ENCODE measurements at regions not wholly inside any gene's neighbourhood (a gene's known extent, or its start where the extent isn't known, plus 50 kb on each side); places are given as distances from the start of the nearest gene placed in this dataset.

GRCh38 chr16:64384636-64385035 is 737.2 kb downstream of the CDH11 start:
- H3K9me3 ChIP-seq (ENCODE audit: control insufficient read depth, insufficient read depth, low read depth, low read length): no peaks in the 10 kb centered on the region
- in situ Hi-C loops (cut with HindIII; ENCODE audit: low pct_unique_long_range_greater_than_20kb, low sequenced_read_pairs): no loop called here
- no peak overlapping the region for H3K27ac ChIP-seq (ENCODE audit: low read length)
- TF ChIP-seq REST (IDR thresholded peaks at IDR 0.05; ENCODE audit: insufficient read depth in 1 of 2, low read depth in 2 of 2, low read length in 1 of 2): no peak
- H3K4me3 ChIP-seq (ENCODE audit: low read depth in 2 of 2, low read length in 2 of 2): no peak overlapping the region
- H3K27me3 ChIP-seq (ENCODE audit: control insufficient read depth, insufficient read depth, low read length): no peaks in the 10 kb centered on the region
- CTCF ChIA-PET: no interaction called here
- no peaks in the 10 kb centered on the region for H3K4me1 ChIP-seq (ENCODE audit: control insufficient read depth, insufficient read depth, low read length)
- POLR2A ChIA-PET: no interaction called here
- no peak for DNase-seq (ENCODE audit: low read depth, low spot score)
- no TSS peak for BruUV-seq (replicated peaks)
- H3K36me3 ChIP-seq (ENCODE audit: control insufficient read depth, insufficient read depth, low read length): no peaks in the 10 kb centered on the region
- ATAC-seq: no peak
- intact Hi-C loops (cut with micrococcal nuclease; ENCODE audit: unreplicated experiment): no loop called here

GRCh38 chr16:64381979-64382378 is 739.9 kb downstream of the CDH11 start:
- TF ChIP-seq POLR2AphosphoS5 (IDR thresholded peaks at IDR 0.05; ENCODE audit: low read depth, low read length) (no peak), CTCF (IDR thresholded peaks at IDR 0.05) (no peak), REST (IDR thresholded peaks at IDR 0.05; ENCODE audit: insufficient read depth in 1 of 2, low read depth in 2 of 2, low read length in 1 of 2) (no peak), TCF7L2 (IDR thresholded peaks at IDR 0.05; ENCODE audit: low read depth, low read length) (no peak), SIN3A (IDR thresholded peaks at IDR 0.05; ENCODE audit: borderline replicate concordance, insufficient read depth, low read depth, low read length) (no peak)

More at GRCh38 chr16:64381979-64382378, 739.9 kb downstream of the CDH11 start:
- Histone ChIP-seq H3K27ac (ENCODE audit: low read length) (no peak overlapping the region), H3K36me3 (ENCODE audit: control insufficient read depth, insufficient read depth, low read length) (no peaks in the 10 kb centered on the region; the same call in 1 of the 2 replicates), H3K4me1 (ENCODE audit: control insufficient read depth, insufficient read depth, low read length) (no peaks in the 10 kb centered on the region), H3K9me3 (ENCODE audit: control insufficient read depth, insufficient read depth, low read depth, low read length) (no peaks in the 10 kb centered on the region), H3K4me3 (ENCODE audit: low read depth in 2 of 2, low read length in 2 of 2) (no peak overlapping the region), H3K27me3 (ENCODE audit: control insufficient read depth, insufficient read depth, low read length) (no peaks in the 10 kb centered on the region)
- no peak for DNase-seq (ENCODE audit: low read depth, low spot score)
- no peak for ATAC-seq
- no TSS peak for BruUV-seq (replicated peaks)
- intact Hi-C loops (cut with micrococcal nuclease; ENCODE audit: unreplicated experiment) (no loop called here), in situ Hi-C loops (cut with HindIII; ENCODE audit: low pct_unique_long_range_greater_than_20kb, low sequenced_read_pairs) (no loop called here)
- ChIA-PET POLR2A (no interaction called here), CTCF (no interaction called here)
